GM19455 (cell line): ENCODE measurements at regions not wholly inside any gene's neighbourhood (a gene's known extent, or its start where the extent isn't known, plus 50 kb on each side); places are given as distances from the start of the nearest gene placed in this dataset.
"Not testable (repeated sequence)": the region's sequence is repeated elsewhere in the genome, so short reads cannot be mapped to it uniquely, and the experiment has no call there.

ENCODE experiments used
- ATAC-seq: cut with Tn5 transposase; IDR thresholded peaks from one replicate; pipeline ENCODE4 v1.9.1; 2021; ENCODE audit not compliant: unreplicated experiment

DNA sequence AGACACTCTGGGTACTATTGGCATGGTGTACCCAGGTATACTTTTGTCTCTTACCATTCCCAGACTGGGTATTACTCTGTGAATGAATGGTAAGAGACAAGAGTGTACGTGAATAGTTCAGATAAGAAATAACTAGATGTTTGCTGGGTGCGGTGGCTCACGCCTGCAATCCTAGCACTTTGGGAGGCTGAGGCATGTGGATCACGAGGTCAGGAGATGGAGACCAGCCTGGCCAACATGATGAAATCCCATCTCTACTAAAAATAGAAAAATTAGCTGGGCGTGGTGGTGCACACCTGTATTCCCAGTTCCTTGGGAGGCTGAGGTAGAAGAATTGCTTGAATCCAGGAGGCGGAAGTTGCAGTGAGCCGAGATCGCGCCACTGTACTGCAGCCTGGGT, 75.8 kb upstream of the VKORC1L1 start:
- ATAC-seq = not testable (repeated sequence)

DNA sequence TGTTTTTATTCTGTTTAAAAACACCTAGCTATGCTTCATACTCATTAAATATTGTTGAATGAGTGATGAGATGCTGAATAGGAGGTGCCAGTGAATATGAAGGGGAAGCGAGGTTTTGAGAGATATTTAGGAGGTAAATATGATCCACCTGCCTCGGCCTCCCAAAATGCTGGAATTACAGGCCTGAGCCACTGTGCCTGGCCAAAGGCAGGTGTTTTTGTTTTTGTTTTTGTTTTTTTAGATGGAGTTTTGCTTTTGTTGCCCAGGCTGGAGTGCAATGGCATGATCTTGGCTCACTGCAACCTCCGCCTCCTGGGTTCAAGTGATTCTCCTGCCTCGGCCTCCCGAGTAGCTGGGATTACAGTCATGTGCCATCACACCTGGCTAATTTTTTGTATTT, 75.3 kb upstream of the VKORC1L1 start:
- ATAC-seq = not testable (repeated sequence)

DNA sequence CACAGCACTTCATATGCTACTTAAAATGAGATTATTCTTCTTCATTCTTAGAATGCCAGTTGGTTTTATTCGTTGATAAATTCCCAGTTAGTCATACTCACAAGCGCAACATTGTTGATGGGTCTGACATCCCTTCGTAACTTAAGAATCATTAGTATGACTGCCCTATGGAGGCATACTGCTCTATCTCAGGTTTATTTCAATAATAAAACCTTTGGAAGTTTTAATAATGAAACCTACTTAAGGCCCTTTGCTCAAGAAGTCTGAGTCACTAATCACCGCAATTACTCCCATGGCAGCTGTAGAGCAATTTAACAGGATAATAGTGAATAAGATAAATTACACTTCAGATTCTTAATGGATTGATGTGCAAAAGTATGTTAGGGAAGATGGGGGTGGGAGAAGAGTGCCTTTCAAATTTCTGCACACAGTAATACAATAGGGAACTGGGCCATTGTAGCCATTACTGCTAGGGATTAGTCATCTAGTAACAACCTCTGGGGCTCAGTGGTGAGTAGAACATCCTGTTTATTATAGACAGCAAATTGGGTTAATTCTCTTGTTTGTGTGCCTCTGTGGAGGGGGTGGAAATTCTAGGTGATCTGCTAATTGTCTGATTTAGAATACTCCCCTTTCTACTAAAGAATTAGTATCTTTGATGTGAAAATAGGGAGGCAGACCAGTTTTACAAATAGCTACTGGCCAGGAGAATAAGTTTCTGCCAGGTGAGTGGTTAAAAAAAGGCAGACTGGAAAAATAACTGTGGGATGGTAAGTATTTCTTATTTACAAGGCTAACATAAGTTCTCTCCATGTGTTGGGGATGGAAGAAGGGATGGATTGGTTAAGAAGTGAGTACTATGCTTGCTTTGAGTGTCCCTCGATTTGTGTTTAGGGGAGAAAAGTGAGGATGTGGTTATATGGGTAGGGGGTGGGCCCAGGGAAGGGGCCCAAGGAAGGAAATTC, 74.5 kb upstream of the VKORC1L1 start:
- ATAC-seq = peak; percentile 99

DNA sequence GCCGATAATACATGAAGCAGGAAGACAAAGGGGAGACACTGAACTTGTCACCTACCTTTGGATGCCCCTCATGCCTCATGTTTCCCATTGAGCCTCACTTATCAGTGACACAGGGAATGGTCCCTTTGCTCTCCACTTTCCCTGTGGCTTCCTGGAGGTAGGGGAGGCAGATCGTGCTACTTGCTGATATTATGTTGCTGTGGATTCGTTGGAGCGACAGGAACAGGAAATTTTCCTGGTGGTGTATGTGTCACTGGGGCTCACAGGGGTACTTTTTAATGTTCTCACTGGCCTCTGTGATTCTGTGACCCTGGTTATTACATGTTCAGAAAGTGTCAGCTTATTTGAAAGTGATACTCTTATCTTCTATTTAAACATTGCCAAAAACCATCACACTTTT, 72.7 kb upstream of the VKORC1L1 start:
- ATAC-seq = not testable (repeated sequence)

DNA sequence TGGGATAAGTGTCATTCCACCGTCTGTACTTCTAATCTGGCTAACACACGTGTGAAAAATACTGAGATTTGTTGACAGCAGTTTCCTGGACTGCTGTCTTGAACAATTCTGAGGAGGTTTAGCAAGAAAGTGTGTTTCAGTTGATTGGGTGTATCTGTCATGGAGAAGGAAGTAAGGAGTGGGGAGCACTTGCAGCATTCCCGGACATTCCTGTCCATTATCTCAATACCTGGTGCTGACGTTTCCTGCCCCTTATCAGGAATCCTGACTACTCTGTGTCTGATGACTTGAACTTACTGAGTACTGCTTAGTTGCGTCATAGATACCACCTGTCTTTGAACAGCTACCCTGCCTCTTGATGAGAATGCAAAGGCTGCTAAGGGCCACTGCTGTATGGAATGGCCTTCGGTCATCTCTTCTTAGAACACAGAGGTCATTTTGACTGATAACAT, 72.0 kb upstream of the VKORC1L1 start:
- ATAC-seq = no peak

DNA sequence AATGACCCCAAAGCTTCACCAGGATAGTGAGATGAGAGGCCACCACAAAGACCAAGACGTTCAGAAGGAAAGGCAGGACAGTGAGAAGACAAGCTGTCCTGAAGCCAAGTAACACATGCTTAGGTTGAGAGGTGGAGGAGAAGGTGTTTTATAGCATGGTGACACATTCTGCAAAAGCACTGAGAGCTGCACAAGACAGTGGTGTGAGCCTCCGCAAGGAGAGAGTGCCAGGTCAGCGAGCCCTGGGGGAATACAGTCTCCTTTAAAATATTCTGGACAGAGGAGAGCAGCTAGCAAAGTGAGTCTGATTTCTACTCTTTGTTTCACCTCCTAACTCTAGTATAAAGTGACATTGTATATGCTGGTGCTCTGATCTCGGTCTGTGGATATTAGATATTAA, 68.0 kb upstream of the VKORC1L1 start:
- no peak for ATAC-seq

DNA sequence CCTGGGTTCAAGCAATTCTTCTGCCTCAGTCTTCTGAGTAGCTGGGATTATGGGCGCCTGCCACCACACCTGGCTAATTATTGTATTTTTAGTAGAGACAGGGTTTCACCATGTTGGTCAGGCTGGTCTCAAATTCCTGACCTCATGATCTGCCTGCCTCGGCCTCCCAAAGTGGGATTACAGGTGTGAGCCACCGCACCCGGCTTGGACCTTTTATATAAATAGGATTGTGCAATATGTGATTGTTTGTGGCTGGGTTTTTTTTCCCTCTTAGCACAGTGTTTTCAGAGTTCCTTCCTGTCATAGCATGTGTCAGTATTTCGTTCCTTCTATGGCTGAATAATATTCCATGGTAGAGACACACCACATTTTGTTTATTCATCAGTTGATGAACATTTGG, 65.8 kb upstream of the VKORC1L1 start:
- ATAC-seq = not testable (repeated sequence)

DNA sequence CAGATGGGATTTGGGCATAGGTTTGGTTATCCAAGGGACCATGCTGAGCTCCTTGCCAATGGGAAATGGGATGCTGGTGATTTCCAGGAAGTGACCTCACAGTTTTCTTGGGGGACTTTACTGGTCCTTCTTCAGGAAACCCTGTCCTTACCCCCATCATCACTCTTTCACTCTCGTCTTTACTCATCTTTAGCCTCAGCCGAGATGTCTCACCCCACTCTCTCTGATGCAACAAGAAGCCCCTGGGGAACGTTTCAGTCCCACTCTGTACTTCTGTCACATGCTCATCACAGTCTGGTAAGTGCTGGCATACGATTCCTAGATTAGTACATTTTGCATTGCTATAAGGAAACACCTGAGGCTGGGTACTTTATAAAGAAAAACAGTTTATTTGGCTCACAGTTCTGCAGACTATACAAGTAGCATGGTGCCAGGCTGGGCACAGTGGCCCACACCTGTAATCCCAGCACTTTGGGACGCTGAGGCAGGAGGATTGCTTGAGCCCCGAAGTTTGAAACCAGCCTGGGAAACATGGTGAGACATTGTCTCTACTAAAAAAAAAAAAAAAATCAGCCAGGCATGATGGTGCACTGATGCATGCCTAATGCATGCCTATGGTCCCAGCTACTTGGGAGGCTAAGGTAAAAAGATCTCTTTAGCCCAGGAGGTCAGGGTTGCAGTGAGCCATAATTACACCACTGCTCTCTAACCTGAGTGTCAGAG, 63.5 kb upstream of the VKORC1L1 start:
- peak; percentile 86 for ATAC-seq

DNA sequence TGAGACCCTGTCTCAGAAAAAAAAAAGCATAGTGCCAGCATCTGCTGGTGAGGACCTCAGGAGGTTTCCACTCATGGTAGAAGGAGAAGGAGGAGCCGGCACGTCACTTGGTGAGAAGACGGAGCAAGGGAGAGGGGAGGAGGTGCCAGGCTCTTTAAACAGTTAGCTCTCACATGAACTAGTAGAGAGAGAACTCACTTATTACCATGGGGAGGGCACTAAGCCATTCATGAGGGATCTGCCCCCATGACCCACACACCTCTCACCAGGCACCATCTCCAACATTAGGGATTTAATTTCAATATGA, 62.9 kb upstream of the VKORC1L1 start:
- peak; percentile 43 for ATAC-seq

DNA sequence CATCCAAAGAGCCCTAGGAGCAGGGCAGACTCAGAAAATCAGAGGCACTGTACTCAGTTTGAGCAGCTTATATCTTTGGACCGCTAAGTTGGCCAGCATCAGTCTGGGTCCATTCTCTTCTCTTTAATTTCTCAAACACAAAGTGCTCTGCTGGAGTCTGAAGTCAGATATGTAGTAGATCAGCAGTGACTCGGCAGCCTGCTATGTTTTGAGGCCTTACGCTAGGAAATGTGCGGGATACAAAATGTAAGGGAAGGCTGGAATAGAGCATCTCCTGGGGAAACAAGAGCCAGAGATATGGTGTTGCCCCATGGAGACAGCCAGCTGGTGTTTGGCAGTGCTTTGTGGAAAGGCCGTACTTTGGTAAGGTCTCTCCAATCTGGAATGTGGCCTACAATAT, 60.6 kb upstream of the VKORC1L1 start:
- ATAC-seq = no peak

DNA sequence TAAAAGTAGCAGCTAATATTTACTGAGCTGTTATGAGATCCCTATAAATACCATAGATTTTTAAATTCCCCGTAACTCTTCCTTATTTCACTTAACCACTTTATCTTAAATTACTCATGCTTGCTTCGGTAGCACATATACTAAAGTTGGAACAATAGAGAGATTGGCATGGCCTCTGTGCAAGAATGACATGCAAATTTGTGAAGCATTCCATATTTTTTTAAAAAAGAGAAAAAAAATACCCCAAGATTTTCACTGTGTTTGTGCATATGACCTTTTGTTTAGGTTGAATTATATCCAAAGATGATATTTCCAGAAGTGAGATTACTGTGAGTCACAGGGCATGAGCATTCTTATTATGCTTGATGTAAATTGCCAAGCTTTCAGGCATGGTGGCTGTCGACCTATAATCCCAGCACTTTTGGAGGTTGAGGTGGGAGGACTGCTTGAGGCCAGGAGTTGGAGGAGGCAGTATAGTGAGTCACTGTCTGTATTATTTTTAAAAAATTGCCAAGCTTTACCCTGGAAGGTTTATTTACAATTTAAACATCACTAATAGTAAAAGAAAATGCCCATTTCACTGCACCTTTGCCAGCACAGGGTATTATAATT, 58.2 kb upstream of the VKORC1L1 start:
- ATAC-seq = not testable (repeated sequence)

DNA sequence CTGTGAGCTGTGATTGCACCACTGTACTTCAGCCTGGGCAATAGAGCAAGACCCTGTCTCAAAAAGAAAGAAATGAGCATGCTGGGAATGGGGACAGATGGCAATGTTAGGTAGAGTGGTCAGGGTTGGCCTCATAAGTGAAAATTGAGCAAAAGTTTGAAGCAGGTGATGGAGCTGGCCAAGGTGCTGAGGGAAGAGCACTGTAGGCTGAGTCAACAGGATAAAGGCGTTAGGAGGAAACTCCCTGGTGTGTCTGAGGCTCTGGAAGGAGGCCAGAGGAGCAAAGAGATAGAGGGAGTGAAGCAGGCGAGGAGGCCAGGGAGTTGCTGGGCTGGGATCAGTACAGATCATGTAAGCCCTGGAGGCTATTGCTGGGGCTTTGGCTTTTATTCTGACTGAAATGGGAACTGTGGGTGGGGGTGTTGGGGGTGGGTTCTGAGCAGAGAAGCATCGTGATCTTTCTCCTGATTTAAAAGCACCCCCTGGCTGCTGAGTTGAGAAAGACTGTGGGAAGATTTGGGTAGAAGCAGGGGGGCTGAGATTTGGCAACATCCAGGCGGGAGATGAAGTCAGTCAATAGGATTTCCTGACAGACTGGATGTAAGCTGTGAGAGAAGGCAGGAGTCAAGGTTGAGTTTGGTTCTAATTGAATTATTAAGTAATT, 52.5 kb upstream of the VKORC1L1 start:
- no peak for ATAC-seq
